ENCODE measurements at regions not wholly inside any gene's neighbourhood (a gene's known extent, or its start where the extent isn't known, plus 50 kb on each side); places are given as distances from the start of the nearest gene placed in this dataset.
"Not testable (repeated sequence)": the region's sequence is repeated elsewhere in the genome, so short reads cannot be mapped to it uniquely, and the experiment has no call there.

GRCh38 chr20:30406370-30406769, 851.1 kb upstream of the DEFB115 start:
- not testable (repeated sequence) for H3K27me3 ChIP-seq (ENCODE audit: control insufficient read depth in 1 of 2, insufficient read depth in 2 of 2, low read length in 2 of 2); H3K4me3 ChIP-seq (ENCODE audit: low read depth in 1 of 2, low read length in 2 of 2); H3K36me3 ChIP-seq (ENCODE audit: control insufficient read depth in 2 of 2, insufficient read depth in 2 of 2, low read length in 1 of 2); H3K4me1 ChIP-seq (ENCODE audit: control insufficient read depth in 2 of 2, insufficient read depth in 2 of 2, low read length in 1 of 2); H3K27ac ChIP-seq (ENCODE audit: low read depth in 2 of 2, low read length in 1 of 2); H3K9me3 ChIP-seq (ENCODE audit: control insufficient read depth in 2 of 2, insufficient read depth in 1 of 2, low read depth in 1 of 2, low read length in 1 of 2)
- 0% methylated on average over 1 of the region's 1 CpG for WGBS, 2 donors

GRCh38 chr20:30412972-30413371, 844.5 kb upstream of the DEFB115 start:
- Histone ChIP-seq H3K9me3 (ENCODE audit: control insufficient read depth in 2 of 2, insufficient read depth in 1 of 2, low read depth in 1 of 2, low read length in 1 of 2) (no peaks in the 10 kb centered on the region), H3K4me1 (ENCODE audit: control insufficient read depth in 2 of 2, insufficient read depth in 2 of 2, low read length in 1 of 2) (no peaks in the 10 kb centered on the region), H3K36me3 (ENCODE audit: control insufficient read depth in 2 of 2, insufficient read depth in 2 of 2, low read length in 1 of 2) (no peaks in the 10 kb centered on the region), H3K4me3 (ENCODE audit: low read depth in 1 of 2, low read length in 2 of 2) (no peak overlapping the region), H3K27ac (ENCODE audit: low read depth in 2 of 2, low read length in 1 of 2) (no peak overlapping the region), H3K27me3 (ENCODE audit: control insufficient read depth in 1 of 2, insufficient read depth in 2 of 2, low read length in 2 of 2) (no peaks in the 10 kb centered on the region)
- WGBS, 2 donors: 65 to 91% methylated on average over 2 of the region's 2 CpGs

GRCh38 chr20:30417387-30417786, 840.1 kb upstream of the DEFB115 start:
- WGBS, 2 donors: 77 to 86% methylated on average over 4 of the region's 4 CpGs
- H3K27me3 ChIP-seq (ENCODE audit: control insufficient read depth in 1 of 2, insufficient read depth in 2 of 2, low read length in 2 of 2); H3K4me1 ChIP-seq (ENCODE audit: control insufficient read depth in 2 of 2, insufficient read depth in 2 of 2, low read length in 1 of 2); H3K27ac ChIP-seq (ENCODE audit: low read depth in 2 of 2, low read length in 1 of 2); H3K36me3 ChIP-seq (ENCODE audit: control insufficient read depth in 2 of 2, insufficient read depth in 2 of 2, low read length in 1 of 2); H3K4me3 ChIP-seq (ENCODE audit: low read depth in 1 of 2, low read length in 2 of 2); H3K9me3 ChIP-seq (ENCODE audit: control insufficient read depth in 2 of 2, insufficient read depth in 1 of 2, low read depth in 1 of 2, low read length in 1 of 2): not testable (repeated sequence)

GRCh38 chr20:30418378-30418777, 839.1 kb upstream of the DEFB115 start:
- not testable (repeated sequence) for H3K4me1 ChIP-seq (ENCODE audit: control insufficient read depth in 2 of 2, insufficient read depth in 2 of 2, low read length in 1 of 2); H3K36me3 ChIP-seq (ENCODE audit: control insufficient read depth in 2 of 2, insufficient read depth in 2 of 2, low read length in 1 of 2); H3K9me3 ChIP-seq (ENCODE audit: control insufficient read depth in 2 of 2, insufficient read depth in 1 of 2, low read depth in 1 of 2, low read length in 1 of 2); H3K27ac ChIP-seq (ENCODE audit: low read depth in 2 of 2, low read length in 1 of 2); H3K27me3 ChIP-seq (ENCODE audit: control insufficient read depth in 1 of 2, insufficient read depth in 2 of 2, low read length in 2 of 2); H3K4me3 ChIP-seq (ENCODE audit: low read depth in 1 of 2, low read length in 2 of 2)
- WGBS, 2 donors: 84 to 87% methylated on average over 4 of the region's 4 CpGs

- peaks cover 3 to 4% of the 10 kb centered on the region in 2 donors for H3K9me3 ChIP-seq (ENCODE audit: control insufficient read depth in 2 of 2, insufficient read depth in 1 of 2, low read depth in 1 of 2, low read length in 1 of 2)
- H3K4me1 ChIP-seq (ENCODE audit: control insufficient read depth in 2 of 2, insufficient read depth in 2 of 2, low read length in 1 of 2): no peaks in the 10 kb centered on the region
- no peaks in the 10 kb centered on the region for H3K36me3 ChIP-seq (ENCODE audit: control insufficient read depth in 2 of 2, insufficient read depth in 2 of 2, low read length in 1 of 2)
- 60 to 68% methylated on average over 2 of the region's 2 CpGs for WGBS, 2 donors
- no peaks in the 10 kb centered on the region for H3K27me3 ChIP-seq (ENCODE audit: control insufficient read depth in 1 of 2, insufficient read depth in 2 of 2, low read length in 2 of 2)
- H3K27ac ChIP-seq (ENCODE audit: low read depth in 2 of 2, low read length in 1 of 2): no peak overlapping the region
- H3K4me3 ChIP-seq (ENCODE audit: low read depth in 1 of 2, low read length in 2 of 2): no peak overlapping the region
These were observed 838.0 kb upstream of the DEFB115 start for GRCh38 chr20:30419466-30419865.

GRCh38 chr20:30419871-30420420, 837.5 kb upstream of the DEFB115 start:
- H3K9me3 ChIP-seq (ENCODE audit: control insufficient read depth in 2 of 2, insufficient read depth in 1 of 2, low read depth in 1 of 2, low read length in 1 of 2); H3K4me1 ChIP-seq (ENCODE audit: control insufficient read depth in 2 of 2, insufficient read depth in 2 of 2, low read length in 1 of 2); H3K4me3 ChIP-seq (ENCODE audit: low read depth in 1 of 2, low read length in 2 of 2); H3K27ac ChIP-seq (ENCODE audit: low read depth in 2 of 2, low read length in 1 of 2); H3K27me3 ChIP-seq (ENCODE audit: control insufficient read depth in 1 of 2, insufficient read depth in 2 of 2, low read length in 2 of 2); H3K36me3 ChIP-seq (ENCODE audit: control insufficient read depth in 2 of 2, insufficient read depth in 2 of 2, low read length in 1 of 2): not testable (repeated sequence)
- WGBS, 2 donors: 66 to 72% methylated on average over 7 of the region's 7 CpGs
